CD4-positive, alpha-beta T cell treated with Interleukin-15 for 1 hour (primary cell): ENCODE measurements at regions not wholly inside any gene's neighbourhood (a gene's known extent, or its start where the extent isn't known, plus 50 kb on each side); places are given as distances from the start of the nearest gene placed in this dataset.

Source experiments
- DNase-seq: peaks from one replicate; pipeline ENCODE4 v3.0.0-alpha.2; 2020

DNA sequence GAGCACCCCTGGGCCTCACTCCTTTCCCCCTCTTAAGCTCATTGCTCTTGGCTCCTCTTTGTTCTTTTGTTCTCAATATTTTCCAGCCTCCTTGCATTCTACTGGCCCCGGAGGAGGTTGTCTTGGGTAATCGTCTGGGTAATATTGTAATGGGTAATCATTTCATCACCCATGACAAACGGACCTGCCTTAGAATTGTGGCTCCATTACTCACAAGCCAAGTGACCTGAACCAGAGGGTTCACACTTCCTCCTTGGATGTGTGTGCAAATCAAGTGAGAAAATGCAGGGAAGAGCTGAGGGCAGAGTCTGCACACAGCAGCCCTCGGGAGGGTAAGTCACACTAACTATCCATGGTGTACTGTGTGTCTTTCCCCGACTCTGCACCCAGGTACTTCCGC, 305.0 kb downstream of the BUD13 start:
- DNase-seq, result no peak

- DNase-seq, result no peak
Observed at GRCh38 chr11:116466801-116467200, 306.0 kb downstream of the BUD13 start.

GRCh38 chr11:116466191-116466590, 306.6 kb downstream of the BUD13 start:
- no peak for DNase-seq

DNA sequence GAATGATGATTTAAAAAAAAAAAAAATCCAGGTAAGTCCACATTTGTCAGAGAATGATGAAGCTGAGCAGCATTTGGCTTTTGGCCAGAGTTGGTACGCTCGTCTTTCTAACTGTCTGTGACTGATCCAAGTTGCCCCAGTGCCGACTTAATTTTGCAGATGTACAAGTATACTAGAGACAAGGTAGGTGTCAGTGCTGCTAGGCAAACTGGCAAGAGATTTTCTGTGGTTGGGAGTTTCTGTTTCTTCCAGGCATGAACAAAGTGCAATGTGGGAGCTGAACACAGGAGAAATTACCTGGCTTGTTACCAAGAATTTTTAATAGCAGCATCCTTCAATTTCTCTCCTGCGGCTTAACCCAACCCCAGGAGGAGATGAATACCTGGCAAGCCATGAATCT, 307.7 kb downstream of the BUD13 start:
- DNase-seq, result no peak

DNA sequence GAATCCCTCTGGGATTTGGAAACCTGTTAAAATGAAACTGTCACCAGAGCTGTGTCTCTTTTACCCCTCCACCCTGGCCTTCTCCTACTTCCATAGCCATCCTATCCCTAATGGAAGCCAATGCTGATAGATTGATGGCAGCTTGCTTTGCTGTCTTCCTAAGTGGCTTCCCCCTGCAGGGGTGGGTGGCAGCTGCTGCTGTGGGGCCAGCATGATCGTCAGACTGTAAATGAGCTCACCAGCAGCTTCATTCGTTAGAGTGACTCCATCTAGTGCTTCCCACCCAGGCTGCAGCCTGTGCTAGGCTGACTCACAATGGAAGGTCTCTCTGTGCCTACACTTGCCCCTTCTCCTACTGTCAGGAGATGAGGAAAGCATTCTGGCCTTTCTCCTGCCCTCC, 311.0 kb downstream of the BUD13 start:
- no peak for DNase-seq

DNA sequence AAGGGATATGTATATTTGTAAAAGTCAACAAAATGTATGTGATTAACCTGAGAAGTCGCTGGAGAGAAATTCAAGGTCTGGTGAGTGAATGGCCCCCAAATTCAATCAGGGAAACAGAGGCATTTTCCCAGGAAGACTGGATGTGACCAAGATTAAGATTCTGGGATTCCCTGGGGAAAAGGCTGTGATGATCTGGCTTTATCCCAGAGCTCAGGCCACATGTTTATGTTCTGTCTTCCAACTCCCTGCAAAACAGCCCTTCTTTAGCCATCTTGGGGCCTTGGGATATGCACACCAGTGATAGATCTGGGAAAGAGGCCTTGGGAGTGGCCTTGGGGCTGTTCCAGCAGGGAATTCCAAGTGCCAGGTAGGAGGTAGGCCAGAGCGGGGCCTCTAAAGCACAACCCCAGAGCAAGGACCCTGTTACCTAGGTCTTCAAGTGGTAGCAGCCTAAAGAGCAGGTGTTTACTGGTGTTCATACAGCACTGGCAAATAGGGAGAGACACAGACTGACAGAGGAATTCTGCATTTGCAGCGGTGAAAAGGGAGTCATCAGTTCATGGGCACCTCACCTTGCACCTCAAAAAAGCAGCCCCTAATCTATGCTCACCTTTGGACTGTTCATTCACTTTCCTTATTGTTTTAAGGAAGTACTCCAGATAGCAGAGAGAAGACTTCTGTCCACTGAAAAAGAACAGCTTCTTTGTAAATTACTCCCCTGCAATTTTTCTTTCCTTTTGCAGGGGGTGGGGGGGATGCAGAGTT, 312.4 kb downstream of the BUD13 start:
- no peak for DNase-seq

GRCh38 chr11:116459185-116460045, 313.4 kb downstream of the BUD13 start:
- no peak for DNase-seq

DNA sequence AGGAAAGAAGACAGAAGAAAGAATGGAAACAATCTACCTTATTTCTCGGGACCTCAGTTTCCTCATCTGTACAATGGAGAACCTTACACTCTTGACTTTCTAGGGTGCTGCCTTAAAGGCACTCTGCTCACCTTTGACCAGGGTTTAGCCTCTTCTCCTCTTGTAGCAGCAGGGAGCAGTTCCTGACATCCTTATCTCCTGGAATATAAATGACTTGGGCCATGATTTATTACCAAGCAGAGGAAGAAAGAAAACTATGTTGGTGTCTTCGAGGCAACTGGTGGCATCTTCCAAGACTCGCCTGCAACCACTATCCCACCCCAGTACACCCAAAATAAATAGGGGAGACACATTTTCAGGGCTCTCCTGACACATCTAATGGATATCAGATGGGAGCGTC, 314.2 kb downstream of the BUD13 start:
- DNase-seq, result no peak

GRCh38 chr11:116457336-116458007, 315.3 kb downstream of the BUD13 start:
- DNase-seq, result no peak

- no peak for DNase-seq
Observed at GRCh38 chr11:116454951-116455350, 317.8 kb downstream of the BUD13 start.

DNA sequence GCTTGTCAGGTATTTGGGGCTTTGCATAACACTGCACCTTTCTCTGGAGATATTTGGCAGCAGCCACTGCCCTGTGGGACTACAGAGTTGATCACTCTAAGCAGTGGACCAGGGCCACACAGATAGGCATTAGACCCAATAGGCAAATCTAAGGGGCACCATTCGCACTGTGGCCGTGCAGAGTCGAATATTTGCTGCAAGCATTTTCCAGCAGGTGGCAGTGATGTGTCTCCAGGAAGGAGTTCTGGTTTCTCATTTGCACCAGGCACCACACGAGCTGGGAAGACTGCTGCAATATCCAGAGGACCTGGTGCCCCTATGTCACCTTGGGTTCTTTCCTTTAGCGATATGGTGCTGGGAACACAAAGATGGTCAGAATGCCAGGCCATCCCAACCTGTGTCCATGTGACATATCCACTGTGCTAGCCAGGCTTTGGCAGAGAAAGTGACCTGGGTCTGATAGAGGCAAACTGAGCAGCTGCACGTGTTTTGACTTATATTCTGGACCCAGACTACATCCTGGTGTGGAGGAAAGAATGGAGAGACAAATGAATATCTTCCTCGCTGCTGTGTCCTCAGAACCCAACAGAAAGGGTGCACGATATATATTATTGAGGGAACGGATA, 318.7 kb downstream of the BUD13 start:
- DNase-seq, result no peak

GRCh38 chr11:116452461-116452860, 320.3 kb downstream of the BUD13 start:
- no peak for DNase-seq

DNA sequence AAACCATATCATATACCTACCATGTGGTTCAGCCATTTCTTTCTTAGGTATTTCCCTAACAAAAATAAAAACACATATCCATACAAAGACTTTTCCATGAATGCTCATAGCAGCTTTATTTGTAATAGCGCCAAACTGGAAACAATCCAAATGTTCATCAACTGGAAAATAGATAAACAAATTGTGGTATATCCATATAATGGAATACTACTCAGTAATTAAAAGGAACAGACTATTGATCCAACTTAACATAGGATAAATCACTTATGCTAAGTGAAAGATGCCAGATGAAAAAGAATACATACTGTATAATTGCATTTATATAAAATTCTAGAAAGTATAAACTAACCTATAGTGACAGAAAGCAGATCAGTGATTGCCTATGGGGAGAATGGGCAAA, 323.3 kb downstream of the BUD13 start:
- no peak for DNase-seq

DNA sequence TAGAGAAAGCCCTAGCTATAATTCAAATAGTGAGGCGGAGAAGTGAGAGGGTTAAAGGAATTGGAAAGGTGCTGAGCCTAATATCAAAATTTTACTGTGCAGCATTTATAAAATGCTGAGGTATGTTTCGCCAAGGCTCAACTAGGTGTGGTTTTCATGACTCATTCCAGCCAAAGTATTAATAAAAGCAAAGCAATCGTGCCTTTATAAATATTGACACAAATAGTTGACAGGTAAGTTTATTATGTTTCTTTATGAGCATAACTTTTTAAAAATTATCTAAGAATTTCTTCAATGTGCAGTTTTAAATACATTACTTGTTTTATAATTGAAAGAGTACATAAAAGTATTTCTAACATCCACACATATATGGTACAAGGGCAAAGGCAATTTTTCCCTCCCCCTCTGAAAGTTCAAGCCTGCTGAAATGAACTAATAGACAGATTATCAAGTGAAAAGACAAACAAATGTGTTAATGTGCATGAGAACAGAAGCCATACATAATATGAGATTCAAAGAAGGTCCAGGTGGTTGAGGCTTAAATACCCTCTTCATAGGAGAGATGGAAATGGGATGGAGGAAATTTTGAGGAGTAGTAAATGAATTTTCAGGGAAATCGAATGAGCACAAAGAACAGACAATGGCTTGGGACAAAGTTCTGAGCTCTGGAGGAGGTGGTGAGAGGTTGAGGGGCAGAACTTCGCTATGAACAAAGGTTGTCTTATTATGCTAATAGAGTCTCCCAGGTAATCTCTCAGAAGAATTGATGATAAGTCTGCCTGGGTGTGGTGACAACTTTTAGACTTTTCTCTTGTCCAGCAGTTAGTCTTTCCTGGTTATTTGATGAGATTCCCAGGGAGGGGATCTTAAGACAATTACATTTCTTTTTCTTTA, 326.5 kb downstream of the BUD13 start:
- no peak for DNase-seq

- no peak for DNase-seq
Observed at GRCh38 chr11:116445108-116446047, 327.4 kb downstream of the BUD13 start.

DNA sequence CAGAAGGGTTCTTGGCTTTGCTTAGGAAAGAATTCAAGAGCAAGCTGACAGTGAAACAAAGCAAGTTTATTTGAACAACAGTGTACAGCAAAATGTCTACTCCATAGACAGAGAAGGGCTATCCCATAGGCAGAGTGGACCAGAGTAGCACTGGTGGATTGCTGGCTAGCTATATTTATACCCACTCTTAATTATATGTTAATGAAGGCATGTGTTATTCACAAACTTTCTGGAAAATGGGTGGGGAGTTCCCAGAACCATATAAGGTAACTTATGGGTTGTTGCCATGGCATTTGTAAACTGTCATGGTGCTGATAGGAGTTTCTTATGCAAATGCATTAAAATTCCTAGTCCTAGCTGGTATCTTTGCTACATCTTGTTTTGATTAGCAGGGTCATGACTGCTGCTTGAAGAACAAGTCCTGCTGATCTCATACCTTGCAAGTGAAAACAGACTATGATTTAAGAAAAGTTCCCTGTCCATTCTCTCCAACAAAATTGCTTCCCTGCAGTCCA, 330.5 kb downstream of the BUD13 start:
- no peak for DNase-seq

DNA sequence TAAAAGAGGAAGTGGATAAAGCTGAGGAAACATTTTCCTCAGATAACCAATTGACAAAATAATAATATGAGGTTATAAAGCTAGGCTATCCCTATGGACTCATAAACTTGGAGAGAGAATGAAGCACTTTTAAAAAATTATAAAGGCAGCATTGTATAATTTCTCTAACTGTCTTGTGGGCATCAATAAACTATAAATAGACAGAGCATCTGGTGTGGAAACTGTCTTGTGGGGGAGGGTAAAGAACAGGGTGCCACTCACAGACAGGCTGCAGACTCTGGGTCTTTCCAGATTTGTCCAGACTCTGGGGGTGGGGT, 333.5 kb downstream of the BUD13 start:
- no peak for DNase-seq

GRCh38 chr11:116438651-116439360, 334.0 kb downstream of the BUD13 start:
- no peak for DNase-seq

- no peak for DNase-seq
Observed at GRCh38 chr11:116434986-116435385, 337.8 kb downstream of the BUD13 start.

GRCh38 chr11:116432301-116432700, 340.5 kb downstream of the BUD13 start:
- no peak for DNase-seq
